Nephron (organoid): ENCODE measurements at regions not wholly inside any gene's neighbourhood (a gene's known extent, or its start where the extent isn't known, plus 50 kb on each side); places are given as distances from the start of the nearest gene placed in this dataset.

Experiments used
- H3K27ac Mint-ChIP-seq, 3 experiments: 2 replicates each; pipeline ENCODE4 v1.8.0; 2020; ENCODE audit warnings: mixed read lengths in 3 of 3, mild to moderate bottlenecking in 2 of 3, moderate library complexity in 1 of 3
- H3K27me3 Mint-ChIP-seq: 2 replicates; pipeline ENCODE4 v1.8.0; 2021; ENCODE audit warnings: low read depth, mild to moderate bottlenecking, moderate library complexity, mixed read lengths
- H3K36me3 Mint-ChIP-seq: 2 replicates; pipeline ENCODE4 v1.8.0; 2020; ENCODE audit warnings: low read depth, mixed read lengths
- H3K4me1 Mint-ChIP-seq: 2 replicates; pipeline ENCODE4 v1.8.0; 2020; ENCODE audit warnings: mixed read lengths
- H3K4me3 Mint-ChIP-seq, 3 experiments: 2 replicates each; pipeline ENCODE4 v1.8.0; 2020; ENCODE audit warnings: mild to moderate bottlenecking in 3 of 3, mixed read lengths in 3 of 3, moderate library complexity in 2 of 3
- H3K9me3 Mint-ChIP-seq: 2 replicates; pipeline ENCODE4 v1.8.0; 2020; ENCODE audit warnings: mixed read lengths
- TF ChIP-seq, protein P1 (sequence below), 3 experiments: fragments of 200-600 bp; sonication (generic); IDR thresholded peaks; one replicate each; pipeline ENCODE4 v1.5.0; 2021; ENCODE audit warnings: antibody characterized with exemption in 3 of 3; ENCODE audit not compliant: unreplicated experiment in 3 of 3

DNA sequence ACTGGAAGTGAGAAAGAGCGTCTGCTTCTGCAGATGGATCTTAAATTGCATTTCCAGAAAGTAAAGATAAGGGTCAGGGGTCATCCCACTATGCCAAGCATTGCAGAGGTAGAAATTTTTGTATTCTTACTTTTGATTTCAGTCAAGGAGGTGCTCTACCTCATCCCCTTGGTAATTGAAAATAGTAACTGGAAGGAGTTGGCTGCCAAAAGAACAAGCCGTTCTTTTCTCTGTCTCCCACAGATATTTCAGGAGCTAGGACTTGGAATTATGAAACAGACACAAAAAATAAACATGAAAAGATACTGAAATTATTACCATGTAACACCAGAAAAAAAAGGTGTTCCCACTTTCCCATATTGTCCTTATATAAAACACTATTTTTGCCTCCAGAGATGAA lies 309.9 kb upstream of the UMPS start:
- TF ChIP-seq, protein P1, sequence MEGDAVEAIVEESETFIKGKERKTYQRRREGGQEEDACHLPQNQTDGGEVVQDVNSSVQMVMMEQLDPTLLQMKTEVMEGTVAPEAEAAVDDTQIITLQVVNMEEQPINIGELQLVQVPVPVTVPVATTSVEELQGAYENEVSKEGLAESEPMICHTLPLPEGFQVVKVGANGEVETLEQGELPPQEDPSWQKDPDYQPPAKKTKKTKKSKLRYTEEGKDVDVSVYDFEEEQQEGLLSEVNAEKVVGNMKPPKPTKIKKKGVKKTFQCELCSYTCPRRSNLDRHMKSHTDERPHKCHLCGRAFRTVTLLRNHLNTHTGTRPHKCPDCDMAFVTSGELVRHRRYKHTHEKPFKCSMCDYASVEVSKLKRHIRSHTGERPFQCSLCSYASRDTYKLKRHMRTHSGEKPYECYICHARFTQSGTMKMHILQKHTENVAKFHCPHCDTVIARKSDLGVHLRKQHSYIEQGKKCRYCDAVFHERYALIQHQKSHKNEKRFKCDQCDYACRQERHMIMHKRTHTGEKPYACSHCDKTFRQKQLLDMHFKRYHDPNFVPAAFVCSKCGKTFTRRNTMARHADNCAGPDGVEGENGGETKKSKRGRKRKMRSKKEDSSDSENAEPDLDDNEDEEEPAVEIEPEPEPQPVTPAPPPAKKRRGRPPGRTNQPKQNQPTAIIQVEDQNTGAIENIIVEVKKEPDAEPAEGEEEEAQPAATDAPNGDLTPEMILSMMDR (IDR thresholded peaks at IDR 0.05; ENCODE audit: unreplicated experiment in 3 of 3), result no peak
- Mint-ChIP-seq H3K27ac (no peak overlapping the region), H3K36me3 (peaks cover 66% of the 10 kb centered on the region), H3K9me3 (no peaks in the 10 kb centered on the region), H3K27me3 (no peaks in the 10 kb centered on the region), H3K4me3 (no peak overlapping the region), H3K4me1 (no peaks in the 10 kb centered on the region)

DNA sequence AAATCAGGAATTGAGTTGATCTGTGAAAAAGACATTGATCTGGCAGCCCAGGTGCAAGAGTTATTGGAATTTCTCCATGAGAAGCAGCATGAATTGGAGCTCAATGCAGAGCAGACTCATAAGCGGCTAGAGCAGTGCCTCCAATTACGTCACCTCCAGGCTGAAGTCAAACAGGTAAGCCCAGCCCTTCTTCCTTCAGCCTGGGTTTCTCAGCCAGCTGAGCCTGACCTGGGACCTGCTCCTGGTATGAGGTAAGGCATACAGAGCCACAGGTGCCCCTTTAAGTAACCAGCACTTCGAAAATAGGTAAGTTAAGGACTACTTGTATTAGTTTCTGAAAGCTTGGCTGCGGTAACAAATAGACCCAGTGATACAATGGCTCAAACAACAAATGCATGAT lies 307.4 kb upstream of the UMPS start:
- no peaks in the 10 kb centered on the region for H3K4me1 Mint-ChIP-seq
- H3K27ac Mint-ChIP-seq, result no peak overlapping the region
- no peaks in the 10 kb centered on the region for H3K9me3 Mint-ChIP-seq
- no peak overlapping the region for H3K4me3 Mint-ChIP-seq
- peaks cover 68% of the 10 kb centered on the region for H3K36me3 Mint-ChIP-seq
- TF ChIP-seq, protein P1 (IDR thresholded peaks at IDR 0.05; ENCODE audit: unreplicated experiment in 3 of 3), result no peak
- no peaks in the 10 kb centered on the region for H3K27me3 Mint-ChIP-seq

DNA sequence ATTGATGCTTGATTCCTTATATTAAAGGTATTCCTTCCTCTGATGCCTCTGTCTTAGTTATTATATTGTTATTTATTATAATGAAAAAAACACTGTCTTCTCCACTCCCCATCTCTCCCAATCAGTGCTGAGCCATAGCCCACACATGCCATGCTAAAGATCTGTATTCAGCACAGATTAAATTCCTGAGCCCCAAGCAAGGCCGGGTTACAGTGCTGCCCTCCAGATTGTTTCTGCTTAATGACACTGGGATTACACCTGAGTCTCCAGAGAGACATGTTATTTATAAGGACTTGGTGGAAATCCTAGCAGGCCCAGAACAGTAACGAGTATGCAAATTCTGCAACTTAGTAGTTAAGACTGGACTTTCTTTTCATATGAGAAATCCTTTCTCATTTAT lies 305.9 kb upstream of the UMPS start:
- H3K27me3 Mint-ChIP-seq, result no peaks in the 10 kb centered on the region
- H3K4me1 Mint-ChIP-seq, result no peaks in the 10 kb centered on the region
- H3K9me3 Mint-ChIP-seq, result no peaks in the 10 kb centered on the region
- TF ChIP-seq, protein P1 (IDR thresholded peaks at IDR 0.05; ENCODE audit: unreplicated experiment in 3 of 3), result no peak
- no peak overlapping the region for H3K4me3 Mint-ChIP-seq
- H3K36me3 Mint-ChIP-seq, result peaks cover 59% of the 10 kb centered on the region
- H3K27ac Mint-ChIP-seq, result no peak overlapping the region

DNA sequence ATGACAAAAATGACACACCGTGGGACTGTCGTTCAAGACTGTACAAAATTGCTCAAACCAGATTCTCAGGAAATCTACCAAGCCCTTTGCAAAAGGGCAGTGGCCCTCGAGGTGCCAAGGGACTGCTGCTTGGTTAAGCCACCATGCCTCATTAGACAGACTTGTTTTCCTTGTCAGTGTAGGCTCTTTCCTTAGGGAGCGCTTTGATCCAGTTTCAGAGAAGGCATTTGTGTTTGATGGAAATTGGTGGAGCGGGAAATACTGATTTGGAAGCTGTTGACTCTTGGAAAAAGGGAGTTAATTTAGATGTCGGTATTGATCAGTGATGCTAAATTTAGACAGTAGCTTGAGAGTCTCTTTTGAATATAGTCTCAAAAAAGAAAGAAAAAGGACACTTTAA lies 304.3 kb upstream of the UMPS start:
- no peak overlapping the region for H3K4me3 Mint-ChIP-seq
- H3K36me3 Mint-ChIP-seq, result peaks cover 56% of the 10 kb centered on the region
- no peaks in the 10 kb centered on the region for H3K27me3 Mint-ChIP-seq
- no peaks in the 10 kb centered on the region for H3K4me1 Mint-ChIP-seq
- no peaks in the 10 kb centered on the region for H3K9me3 Mint-ChIP-seq
- TF ChIP-seq, protein P1 (IDR thresholded peaks at IDR 0.05; ENCODE audit: unreplicated experiment in 3 of 3), result no peak
- no peak overlapping the region for H3K27ac Mint-ChIP-seq

DNA sequence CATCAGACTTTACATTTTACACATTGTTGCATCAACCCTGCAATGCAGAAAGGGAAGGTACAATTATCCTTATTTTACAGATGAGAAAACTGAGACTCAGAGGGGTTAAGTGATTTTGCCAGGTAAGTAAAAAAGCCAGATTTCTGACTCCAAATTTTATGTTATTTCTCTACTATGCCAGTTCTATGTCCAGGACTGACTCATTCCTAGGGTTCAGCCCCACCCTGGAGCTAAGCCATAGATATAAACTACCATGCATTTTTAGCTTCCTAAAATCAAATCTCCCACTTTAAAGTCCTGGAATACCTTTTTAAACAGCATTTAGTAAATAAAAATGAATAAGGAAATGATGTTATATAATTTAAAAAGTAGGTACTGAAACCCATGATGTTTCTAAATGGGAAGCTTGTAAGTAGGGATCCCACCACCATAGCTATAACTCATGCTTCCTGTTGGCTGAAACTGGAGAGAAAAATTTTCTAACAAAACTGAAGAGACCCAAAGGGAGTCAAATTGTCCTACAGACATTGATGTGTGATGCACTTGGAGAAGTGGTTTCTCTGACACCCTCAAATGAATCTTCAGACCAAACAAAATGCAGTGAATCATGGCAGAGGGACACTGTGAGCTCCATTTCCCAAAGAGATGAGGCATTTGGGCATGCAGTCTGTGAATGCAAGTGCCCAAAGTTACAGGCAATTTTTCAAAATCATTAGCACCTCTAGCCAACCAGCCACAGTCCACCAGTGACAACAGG lies 301.7 kb upstream of the UMPS start:
- TF ChIP-seq, protein P1 (IDR thresholded peaks at IDR 0.05; ENCODE audit: unreplicated experiment in 3 of 3), result no peak
- H3K4me1 Mint-ChIP-seq, result no peaks in the 10 kb centered on the region
- H3K36me3 Mint-ChIP-seq, result peaks cover 52% of the 10 kb centered on the region
- no peak overlapping the region for H3K4me3 Mint-ChIP-seq
- H3K9me3 Mint-ChIP-seq, result no peaks in the 10 kb centered on the region
- H3K27ac Mint-ChIP-seq, result no peak overlapping the region
- no peaks in the 10 kb centered on the region for H3K27me3 Mint-ChIP-seq
